ENCODE measurements at regions not wholly inside any gene's neighbourhood (a gene's known extent, or its start where the extent isn't known, plus 50 kb on each side); places are given as distances from the start of the nearest gene placed in this dataset.

- intact Hi-C loops (cut with micrococcal nuclease; ENCODE audit: unreplicated experiment): no loop called here
- ATAC-seq: no peak
These were observed 451.4 kb downstream of the TNS1 start for GRCh38 chr2:217551252-217551899.

GRCh38 chr2:217539126-217539525 lies 463.7 kb downstream of the TNS1 start:
- Histone ChIP-seq H3K4me1 (ENCODE audit: control insufficient read depth, insufficient read depth, low read length) (no peaks in the 10 kb centered on the region), H3K27me3 (ENCODE audit: control insufficient read depth, insufficient read depth, low read length) (no peaks in the 10 kb centered on the region; the same call in 1 of the 2 replicates), H3K4me3 (ENCODE audit: low read depth in 2 of 2, low read length in 2 of 2) (no peak overlapping the region), H3K36me3 (ENCODE audit: control insufficient read depth, insufficient read depth, low read length) (no peaks in the 10 kb centered on the region), H3K9me3 (ENCODE audit: control insufficient read depth, insufficient read depth, low read depth, low read length) (no peaks in the 10 kb centered on the region), H3K27ac (ENCODE audit: low read length) (no peak overlapping the region)
- no TSS peak for BruUV-seq (replicated peaks)
- TF ChIP-seq TCF7L2 (IDR thresholded peaks at IDR 0.05; ENCODE audit: low read depth, low read length) (no peak), SIN3A (IDR thresholded peaks at IDR 0.05; ENCODE audit: borderline replicate concordance, insufficient read depth, low read depth, low read length) (no peak), REST (IDR thresholded peaks at IDR 0.05; ENCODE audit: insufficient read depth in 1 of 2, low read depth in 2 of 2, low read length in 1 of 2) (no peak), POLR2AphosphoS5 (IDR thresholded peaks at IDR 0.05; ENCODE audit: low read depth, low read length) (no peak)
- TF ChIP-seq, protein P1, sequence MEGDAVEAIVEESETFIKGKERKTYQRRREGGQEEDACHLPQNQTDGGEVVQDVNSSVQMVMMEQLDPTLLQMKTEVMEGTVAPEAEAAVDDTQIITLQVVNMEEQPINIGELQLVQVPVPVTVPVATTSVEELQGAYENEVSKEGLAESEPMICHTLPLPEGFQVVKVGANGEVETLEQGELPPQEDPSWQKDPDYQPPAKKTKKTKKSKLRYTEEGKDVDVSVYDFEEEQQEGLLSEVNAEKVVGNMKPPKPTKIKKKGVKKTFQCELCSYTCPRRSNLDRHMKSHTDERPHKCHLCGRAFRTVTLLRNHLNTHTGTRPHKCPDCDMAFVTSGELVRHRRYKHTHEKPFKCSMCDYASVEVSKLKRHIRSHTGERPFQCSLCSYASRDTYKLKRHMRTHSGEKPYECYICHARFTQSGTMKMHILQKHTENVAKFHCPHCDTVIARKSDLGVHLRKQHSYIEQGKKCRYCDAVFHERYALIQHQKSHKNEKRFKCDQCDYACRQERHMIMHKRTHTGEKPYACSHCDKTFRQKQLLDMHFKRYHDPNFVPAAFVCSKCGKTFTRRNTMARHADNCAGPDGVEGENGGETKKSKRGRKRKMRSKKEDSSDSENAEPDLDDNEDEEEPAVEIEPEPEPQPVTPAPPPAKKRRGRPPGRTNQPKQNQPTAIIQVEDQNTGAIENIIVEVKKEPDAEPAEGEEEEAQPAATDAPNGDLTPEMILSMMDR (IDR thresholded peaks at IDR 0.05): no peak
- ChIA-PET CTCF (interaction anchor here (0.6 kb wide), 2 partner anchors 403 to 451 kb away, joined by 3 to 4 read pairs; no protein-coding TSS in a partner anchor), POLR2A (interaction anchor here (0.6 kb wide), 1 partner anchor 12 kb away, joined by 3 read pairs; no protein-coding TSS in a partner anchor)
- ATAC-seq (no peak), DNase-seq (ENCODE audit: low read depth, low spot score) (no peak)
- intact Hi-C loops (cut with micrococcal nuclease; ENCODE audit: unreplicated experiment) (no loop called here), in situ Hi-C loops (cut with HindIII; ENCODE audit: low pct_unique_long_range_greater_than_20kb, low sequenced_read_pairs) (no loop called here)

More at GRCh38 chr2:217551252-217551899, 451.4 kb downstream of the TNS1 start:
- Histone ChIP-seq H3K27ac (ENCODE audit: low read length) (no peak overlapping the region), H3K27me3 (ENCODE audit: control insufficient read depth, insufficient read depth, low read length) (no peaks in the 10 kb centered on the region), H3K9me3 (ENCODE audit: control insufficient read depth, insufficient read depth, low read depth, low read length) (no peaks in the 10 kb centered on the region), H3K4me3 (ENCODE audit: low read depth in 2 of 2, low read length in 2 of 2) (no peak overlapping the region), H3K4me1 (ENCODE audit: control insufficient read depth, insufficient read depth, low read length) (no peaks in the 10 kb centered on the region), H3K36me3 (ENCODE audit: control insufficient read depth, insufficient read depth, low read length) (no peaks in the 10 kb centered on the region)
- in situ Hi-C loops (cut with HindIII; ENCODE audit: low pct_unique_long_range_greater_than_20kb, low sequenced_read_pairs): no loop called here
- ChIA-PET POLR2A (interaction anchor here (0.6 kb wide), 1 partner anchor 12 kb away, joined by 3 read pairs; no protein-coding TSS in a partner anchor), CTCF (no interaction called here)
- DNase-seq (ENCODE audit: low read depth, low spot score): no peak
- TF ChIP-seq SIN3A (IDR thresholded peaks at IDR 0.05; ENCODE audit: borderline replicate concordance, insufficient read depth, low read depth, low read length) (no peak), REST (IDR thresholded peaks at IDR 0.05; ENCODE audit: insufficient read depth in 1 of 2, low read depth in 2 of 2, low read length in 1 of 2) (no peak), TCF7L2 (IDR thresholded peaks at IDR 0.05; ENCODE audit: low read depth, low read length) (no peak), POLR2AphosphoS5 (IDR thresholded peaks at IDR 0.05; ENCODE audit: low read depth, low read length) (no peak)
- TF ChIP-seq, protein P1 (IDR thresholded peaks at IDR 0.05): no peak
- no TSS peak for BruUV-seq (replicated peaks)

Data from Panc1 (cell line).